Neuron (in vitro differentiated cells): ENCODE measurements at regions not wholly inside any gene's neighbourhood (a gene's known extent, or its start where the extent isn't known, plus 50 kb on each side); places are given as distances from the start of the nearest gene placed in this dataset.

ENCODE experiments used
- H2AFZ ChIP-seq: one replicate; pipeline ENCODE4 v1.6.1; 2013; ENCODE audit warnings: low read depth, mild to moderate bottlenecking, inconsistent platforms, low read length, moderate library complexity
- H3K27me3 ChIP-seq: one replicate; pipeline ENCODE4 v1.6.1; 2013; ENCODE audit warnings: low read length; ENCODE audit not compliant: insufficient read depth
- H3K36me3 ChIP-seq: one replicate; pipeline ENCODE4 v1.6.1; 2013; ENCODE audit warnings: low read length; ENCODE audit not compliant: insufficient read depth
- H3K4me1 ChIP-seq: one replicate; pipeline ENCODE4 v1.6.1; 2013; ENCODE audit warnings: low read length; ENCODE audit not compliant: insufficient read depth
- H3K4me3 ChIP-seq: 2 replicates; pipeline ENCODE4 v1.5.1; 2013; ENCODE audit warnings: mild to moderate bottlenecking, low read length, moderate library complexity
- H3K9me3 ChIP-seq: one replicate; pipeline ENCODE4 v1.6.1; 2013; ENCODE audit warnings: low read length

DNA sequence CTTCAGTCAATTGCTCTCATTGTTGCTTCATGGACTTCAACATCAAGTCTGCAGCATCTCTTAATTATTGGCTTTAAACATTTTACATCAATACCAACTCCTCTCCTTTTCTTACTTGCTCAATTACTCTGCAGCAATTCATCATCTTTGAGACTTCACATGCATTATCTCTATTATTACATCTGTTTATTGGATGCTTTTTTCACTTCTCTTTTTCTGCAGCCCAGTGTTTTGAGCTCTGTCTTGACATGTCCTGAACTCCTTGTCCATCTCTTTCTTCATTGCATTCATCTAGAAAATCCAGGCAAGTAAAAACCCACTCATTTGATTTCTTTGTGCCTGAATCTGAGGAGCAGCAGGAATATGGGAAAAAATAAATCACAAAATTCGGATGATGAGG lies 647.9 kb downstream of the PLCL1 start:
- no peak overlapping the region for H3K4me3 ChIP-seq
- no peak overlapping the region for H2AFZ ChIP-seq
- no peaks in the 10 kb centered on the region for H3K27me3 ChIP-seq
- H3K4me1 ChIP-seq, result no peaks in the 10 kb centered on the region
- no peaks in the 10 kb centered on the region for H3K9me3 ChIP-seq
- no peaks in the 10 kb centered on the region for H3K36me3 ChIP-seq

- no peak overlapping the region for H2AFZ ChIP-seq
- no peaks in the 10 kb centered on the region for H3K4me1 ChIP-seq
- no peaks in the 10 kb centered on the region for H3K9me3 ChIP-seq
- H3K36me3 ChIP-seq, result no peaks in the 10 kb centered on the region
- no peaks in the 10 kb centered on the region for H3K27me3 ChIP-seq
- no peak overlapping the region for H3K4me3 ChIP-seq
Observed at GRCh38 chr2:198448789-198449188, 644.4 kb downstream of the PLCL1 start.

- Histone ChIP-seq H3K27me3 (no peaks in the 10 kb centered on the region), H3K36me3 (no peaks in the 10 kb centered on the region), H2AFZ (no peak overlapping the region), H3K4me1 (no peaks in the 10 kb centered on the region), H3K4me3 (no peak overlapping the region), H3K9me3 (no peaks in the 10 kb centered on the region)
Observed at GRCh38 chr2:198444800-198445287, 640.5 kb downstream of the PLCL1 start.

DNA sequence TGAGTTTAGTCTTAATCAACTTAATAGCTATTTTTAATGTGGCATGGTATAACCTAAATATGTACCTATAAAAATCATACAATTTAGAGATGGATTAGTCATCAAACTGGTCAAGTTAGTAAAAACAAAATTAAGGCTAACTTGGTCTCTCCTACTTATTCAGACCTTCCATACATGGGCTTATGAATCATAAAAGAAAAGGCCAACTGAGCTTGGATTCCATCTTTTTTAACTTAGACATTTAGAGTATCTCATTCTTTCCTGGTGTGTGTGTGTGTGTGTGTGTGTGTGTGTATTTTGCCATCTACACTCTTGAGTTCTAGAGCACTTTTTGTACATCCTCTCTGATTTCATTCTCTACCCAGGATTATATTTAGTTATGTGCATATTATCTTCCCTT lies 637.5 kb downstream of the PLCL1 start:
- Histone ChIP-seq H3K4me1 (no peaks in the 10 kb centered on the region), H3K4me3 (no peak overlapping the region), H3K27me3 (no peaks in the 10 kb centered on the region), H3K36me3 (no peaks in the 10 kb centered on the region), H2AFZ (no peak overlapping the region), H3K9me3 (no peaks in the 10 kb centered on the region)

DNA sequence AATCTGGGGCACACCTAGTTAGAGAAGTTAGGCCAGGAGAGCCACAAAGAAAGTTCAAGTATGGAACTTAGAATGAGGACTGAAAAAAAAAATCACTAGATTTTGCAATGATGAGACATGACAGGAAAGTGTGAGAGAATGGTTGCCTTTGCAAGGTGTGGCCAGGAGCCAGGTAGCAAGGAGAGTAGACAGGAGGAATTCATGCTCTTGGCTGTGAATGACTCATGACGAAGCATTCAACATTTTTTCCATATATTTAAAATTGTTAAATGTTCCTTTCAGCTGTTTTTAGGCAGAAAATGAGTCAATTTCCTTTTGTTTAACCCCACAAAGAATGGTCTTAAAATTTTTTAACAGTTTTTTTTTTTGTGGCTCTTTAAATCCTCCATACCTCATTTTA lies 636.9 kb downstream of the PLCL1 start:
- Histone ChIP-seq H3K4me3 (no peak overlapping the region), H3K9me3 (no peaks in the 10 kb centered on the region), H3K27me3 (no peaks in the 10 kb centered on the region), H3K4me1 (no peaks in the 10 kb centered on the region), H3K36me3 (no peaks in the 10 kb centered on the region), H2AFZ (no peak overlapping the region)

- H3K36me3 ChIP-seq, result no peaks in the 10 kb centered on the region
- no peak overlapping the region for H2AFZ ChIP-seq
- H3K9me3 ChIP-seq, result no peaks in the 10 kb centered on the region
- H3K4me3 ChIP-seq, result no peak overlapping the region
- H3K27me3 ChIP-seq, result no peaks in the 10 kb centered on the region
- no peaks in the 10 kb centered on the region for H3K4me1 ChIP-seq
Observed at GRCh38 chr2:198440833-198441232, 636.4 kb downstream of the PLCL1 start.

DNA sequence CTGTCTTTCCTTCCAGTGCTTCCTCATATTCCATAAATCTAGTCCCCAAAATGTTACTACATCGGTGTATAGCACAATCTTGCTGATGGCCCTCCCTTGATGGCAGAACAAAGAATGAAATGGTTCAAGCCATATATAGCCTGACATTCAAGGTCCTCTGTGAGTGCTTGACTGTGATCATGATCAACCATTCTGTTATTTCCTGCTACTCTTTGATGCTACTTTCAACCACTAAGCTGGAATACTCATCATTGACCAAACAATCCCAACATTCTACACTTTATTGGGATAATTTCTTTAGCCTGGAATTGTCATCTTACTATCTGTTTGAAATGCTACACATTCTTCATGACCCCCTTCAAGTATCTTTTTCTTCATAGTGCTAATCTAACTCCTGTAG lies 633.9 kb downstream of the PLCL1 start:
- H3K4me1 ChIP-seq, result no peaks in the 10 kb centered on the region
- no peak overlapping the region for H2AFZ ChIP-seq
- H3K36me3 ChIP-seq, result no peaks in the 10 kb centered on the region
- no peaks in the 10 kb centered on the region for H3K9me3 ChIP-seq
- no peak overlapping the region for H3K4me3 ChIP-seq
- no peaks in the 10 kb centered on the region for H3K27me3 ChIP-seq

- H3K4me1 ChIP-seq, result peaks cover 5% of the 10 kb centered on the region
- H3K36me3 ChIP-seq, result no peaks in the 10 kb centered on the region
- no peak overlapping the region for H3K4me3 ChIP-seq
- no peaks in the 10 kb centered on the region for H3K27me3 ChIP-seq
- H2AFZ ChIP-seq, result no peak overlapping the region
- no peaks in the 10 kb centered on the region for H3K9me3 ChIP-seq
Observed at GRCh38 chr2:198424112-198424511, 619.7 kb downstream of the PLCL1 start.

- Histone ChIP-seq H3K4me1 (peaks cover 5% of the 10 kb centered on the region), H3K4me3 (no peak overlapping the region), H3K9me3 (no peaks in the 10 kb centered on the region), H3K27me3 (no peaks in the 10 kb centered on the region), H3K36me3 (no peaks in the 10 kb centered on the region), H2AFZ (no peak overlapping the region)
Observed at GRCh38 chr2:198417836-198418235, 613.4 kb downstream of the PLCL1 start.

DNA sequence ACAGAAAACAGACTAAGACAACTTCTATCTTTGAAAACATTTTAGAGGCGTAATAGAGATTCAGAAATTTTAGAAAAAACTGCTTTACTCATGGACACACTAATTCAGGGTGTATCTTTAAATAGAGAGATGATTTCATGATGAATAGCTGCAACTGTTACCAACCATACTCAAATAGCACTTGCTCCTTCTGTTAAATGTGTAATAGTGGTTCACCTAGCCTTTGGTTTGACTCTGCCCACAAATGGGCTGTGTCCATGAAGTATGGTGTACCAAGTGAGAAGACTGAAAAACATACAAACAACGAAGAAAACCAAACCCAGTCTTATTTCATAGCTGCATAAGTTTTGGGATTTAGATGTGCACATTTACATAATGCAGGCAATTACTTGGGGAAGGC lies 610.6 kb downstream of the PLCL1 start:
- Histone ChIP-seq H3K27me3 (no peaks in the 10 kb centered on the region), H3K4me3 (no peak overlapping the region), H3K36me3 (no peaks in the 10 kb centered on the region), H3K4me1 (no peaks in the 10 kb centered on the region), H3K9me3 (no peaks in the 10 kb centered on the region), H2AFZ (no peak overlapping the region)

DNA sequence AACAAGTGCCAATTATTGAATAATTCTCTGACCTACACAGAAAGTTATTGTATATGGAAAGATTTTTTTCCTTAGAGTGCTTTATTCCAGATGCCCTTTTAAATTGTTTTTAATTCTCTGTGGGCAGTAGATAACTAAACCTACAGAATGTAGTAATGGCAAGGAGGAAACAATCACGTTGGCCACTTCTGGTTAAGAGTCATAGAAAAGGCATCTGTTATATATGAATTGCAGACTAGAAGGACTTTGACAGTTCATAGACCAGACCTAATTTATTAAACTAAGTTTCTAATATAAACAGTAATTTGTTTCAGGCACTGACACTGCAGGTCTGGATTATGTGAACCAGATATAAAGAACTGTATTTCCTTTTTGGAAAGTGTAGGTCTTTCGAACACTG lies 607.5 kb downstream of the PLCL1 start:
- H3K4me1 ChIP-seq, result no peaks in the 10 kb centered on the region
- H3K4me3 ChIP-seq, result no peak overlapping the region
- no peaks in the 10 kb centered on the region for H3K36me3 ChIP-seq
- H3K9me3 ChIP-seq, result no peaks in the 10 kb centered on the region
- H3K27me3 ChIP-seq, result no peaks in the 10 kb centered on the region
- no peak overlapping the region for H2AFZ ChIP-seq

GRCh38 chr2:198408171-198408570 lies 603.8 kb downstream of the PLCL1 start:
- H3K4me3 ChIP-seq, result no peak overlapping the region
- H3K9me3 ChIP-seq, result no peaks in the 10 kb centered on the region
- no peaks in the 10 kb centered on the region for H3K4me1 ChIP-seq
- no peaks in the 10 kb centered on the region for H3K27me3 ChIP-seq
- no peaks in the 10 kb centered on the region for H3K36me3 ChIP-seq
- no peak overlapping the region for H2AFZ ChIP-seq

- H3K27me3 ChIP-seq, result no peaks in the 10 kb centered on the region
- no peak overlapping the region for H3K4me3 ChIP-seq
- H3K9me3 ChIP-seq, result no peaks in the 10 kb centered on the region
- no peaks in the 10 kb centered on the region for H3K4me1 ChIP-seq
- no peaks in the 10 kb centered on the region for H3K36me3 ChIP-seq
- no peak overlapping the region for H2AFZ ChIP-seq
Observed at GRCh38 chr2:198405311-198405710, 600.9 kb downstream of the PLCL1 start.

DNA sequence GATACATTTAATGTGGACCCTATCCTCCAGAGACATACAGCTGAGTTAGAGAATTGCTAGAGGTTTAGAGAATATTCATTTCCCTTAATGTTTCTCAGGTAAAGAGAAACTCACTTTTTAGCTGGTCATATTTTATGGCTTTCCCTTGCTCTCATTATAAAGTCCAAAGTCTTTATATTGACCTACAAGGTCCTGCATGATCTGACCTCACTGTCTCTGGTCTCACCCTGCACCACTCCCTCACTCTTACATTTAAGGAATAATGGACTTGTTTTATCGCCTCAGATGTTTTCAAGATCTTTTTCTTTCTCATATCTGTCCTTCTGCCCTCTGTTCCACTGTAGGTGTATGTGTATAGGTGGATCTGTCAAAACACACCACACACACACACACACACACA lies 597.3 kb downstream of the PLCL1 start:
- Histone ChIP-seq H2AFZ (no peak overlapping the region), H3K4me1 (no peaks in the 10 kb centered on the region), H3K36me3 (no peaks in the 10 kb centered on the region), H3K9me3 (no peaks in the 10 kb centered on the region), H3K27me3 (no peaks in the 10 kb centered on the region), H3K4me3 (no peak overlapping the region)
